ENCODE measurements at regions not wholly inside any gene's neighbourhood (a gene's known extent, or its start where the extent isn't known, plus 50 kb on each side); places are given as distances from the start of the nearest gene placed in this dataset.
A peak's percentile ranks its signal among the peaks of the same experiment; 100 is the strongest.

- Histone ChIP-seq H3K4me3 (ENCODE audit: low read depth, low read length) (no peak overlapping the region), H3K27me3 (replicated peaks) (no peaks in the 10 kb centered on the region), H3K36me3 (replicated peaks) (no peaks in the 10 kb centered on the region), H3K27ac (no peak overlapping the region)
- TF ChIP-seq, protein P1, sequence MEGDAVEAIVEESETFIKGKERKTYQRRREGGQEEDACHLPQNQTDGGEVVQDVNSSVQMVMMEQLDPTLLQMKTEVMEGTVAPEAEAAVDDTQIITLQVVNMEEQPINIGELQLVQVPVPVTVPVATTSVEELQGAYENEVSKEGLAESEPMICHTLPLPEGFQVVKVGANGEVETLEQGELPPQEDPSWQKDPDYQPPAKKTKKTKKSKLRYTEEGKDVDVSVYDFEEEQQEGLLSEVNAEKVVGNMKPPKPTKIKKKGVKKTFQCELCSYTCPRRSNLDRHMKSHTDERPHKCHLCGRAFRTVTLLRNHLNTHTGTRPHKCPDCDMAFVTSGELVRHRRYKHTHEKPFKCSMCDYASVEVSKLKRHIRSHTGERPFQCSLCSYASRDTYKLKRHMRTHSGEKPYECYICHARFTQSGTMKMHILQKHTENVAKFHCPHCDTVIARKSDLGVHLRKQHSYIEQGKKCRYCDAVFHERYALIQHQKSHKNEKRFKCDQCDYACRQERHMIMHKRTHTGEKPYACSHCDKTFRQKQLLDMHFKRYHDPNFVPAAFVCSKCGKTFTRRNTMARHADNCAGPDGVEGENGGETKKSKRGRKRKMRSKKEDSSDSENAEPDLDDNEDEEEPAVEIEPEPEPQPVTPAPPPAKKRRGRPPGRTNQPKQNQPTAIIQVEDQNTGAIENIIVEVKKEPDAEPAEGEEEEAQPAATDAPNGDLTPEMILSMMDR (IDR thresholded peaks at IDR 0.05; ENCODE audit: low read depth, low read length, missing control alignments), result peak; percentile 34
- DNase-seq, result no peak
- in situ Hi-C loops (cut with HindIII; ENCODE audit: low pct_ligation_motif_present, low sequenced_read_pairs), result no loop called here
Observed at GRCh38 chr18:10194592-10194991, 259.8 kb upstream of the APCDD1 start.

DNA sequence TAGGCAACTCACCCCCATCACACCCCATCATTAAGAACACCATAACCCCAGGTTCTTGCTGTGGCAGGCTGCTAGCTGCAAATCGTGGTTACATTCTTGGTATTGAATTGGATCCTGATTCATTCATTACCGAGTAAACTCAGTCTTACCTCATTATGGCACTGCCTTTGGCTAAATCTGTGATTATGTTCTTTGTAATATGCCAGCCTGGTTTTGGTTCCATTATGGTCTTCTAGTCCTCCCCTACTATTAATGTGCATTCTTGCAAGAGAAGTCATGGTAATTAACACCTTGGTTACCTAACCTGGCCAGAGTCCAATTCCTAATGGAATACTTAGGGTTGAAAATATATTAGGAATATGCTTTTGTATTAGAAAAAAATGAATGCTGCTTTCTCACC lies 258.9 kb upstream of the APCDD1 start:
- Histone ChIP-seq H3K36me3 (replicated peaks) (no peaks in the 10 kb centered on the region), H3K27me3 (replicated peaks) (no peaks in the 10 kb centered on the region), H3K4me3 (ENCODE audit: low read depth, low read length) (no peak overlapping the region), H3K27ac (no peak overlapping the region)
- DNase-seq, result no peak
- TF ChIP-seq, protein P1 (IDR thresholded peaks at IDR 0.05; ENCODE audit: low read depth, low read length, missing control alignments), result no peak
- in situ Hi-C loops (cut with HindIII; ENCODE audit: low pct_ligation_motif_present, low sequenced_read_pairs), result no loop called here

GRCh38 chr18:10197097-10197496 lies 257.3 kb upstream of the APCDD1 start:
- TF ChIP-seq, protein P1 (IDR thresholded peaks at IDR 0.05; ENCODE audit: low read depth, low read length, missing control alignments), result no peak
- Histone ChIP-seq H3K36me3 (replicated peaks) (no peaks in the 10 kb centered on the region), H3K4me3 (ENCODE audit: low read depth, low read length) (no peak overlapping the region), H3K27me3 (replicated peaks) (no peaks in the 10 kb centered on the region), H3K27ac (no peak overlapping the region)
- no peak for DNase-seq
- in situ Hi-C loops (cut with HindIII; ENCODE audit: low pct_ligation_motif_present, low sequenced_read_pairs), result no loop called here

GRCh38 chr18:10201226-10201625 lies 253.2 kb upstream of the APCDD1 start:
- in situ Hi-C loops (cut with HindIII; ENCODE audit: low pct_ligation_motif_present, low sequenced_read_pairs), result no loop called here
- TF ChIP-seq, protein P1 (IDR thresholded peaks at IDR 0.05; ENCODE audit: low read depth, low read length, missing control alignments), result no peak
- DNase-seq, result no peak
- H3K4me3 ChIP-seq (ENCODE audit: low read depth, low read length), result no peak overlapping the region
- H3K27me3 ChIP-seq (replicated peaks), result no peaks in the 10 kb centered on the region
- H3K36me3 ChIP-seq (replicated peaks), result no peaks in the 10 kb centered on the region
- H3K27ac ChIP-seq, result no peak overlapping the region

GRCh38 chr18:10201659-10202058 lies 252.8 kb upstream of the APCDD1 start:
- Histone ChIP-seq H3K4me3 (ENCODE audit: low read depth, low read length) (no peak overlapping the region), H3K36me3 (replicated peaks) (no peaks in the 10 kb centered on the region), H3K27ac (no peak overlapping the region), H3K27me3 (replicated peaks) (no peaks in the 10 kb centered on the region)
- no peak for DNase-seq
- in situ Hi-C loops (cut with HindIII; ENCODE audit: low pct_ligation_motif_present, low sequenced_read_pairs), result no loop called here
- TF ChIP-seq, protein P1 (IDR thresholded peaks at IDR 0.05; ENCODE audit: low read depth, low read length, missing control alignments), result no peak

DNA sequence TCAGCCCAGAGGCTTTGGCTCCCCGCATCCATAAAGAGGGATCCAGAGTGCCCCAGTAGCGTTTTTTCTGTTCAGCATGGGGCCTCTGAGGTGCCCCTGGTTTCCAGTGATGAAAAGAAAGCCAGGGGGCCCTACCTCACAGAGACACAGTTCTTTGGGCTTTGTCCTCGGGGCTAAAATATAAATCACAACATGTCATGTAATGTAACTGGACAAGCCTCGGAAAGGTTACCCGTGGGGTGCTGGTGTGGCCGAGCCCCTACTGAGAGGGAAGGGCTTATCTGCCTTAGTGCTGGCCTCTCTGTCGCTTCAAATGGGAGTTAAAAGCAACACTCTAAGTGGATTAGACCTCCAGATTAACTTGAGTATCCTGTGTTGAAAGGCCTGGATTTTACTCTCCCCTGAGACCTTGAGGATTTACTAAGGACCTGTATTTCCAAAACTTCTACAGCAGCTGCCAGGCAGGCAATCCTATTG lies 251.6 kb upstream of the APCDD1 start:
- in situ Hi-C loops (cut with HindIII; ENCODE audit: low pct_ligation_motif_present, low sequenced_read_pairs), result no loop called here
- Histone ChIP-seq H3K36me3 (replicated peaks) (no peaks in the 10 kb centered on the region), H3K27ac (no peak overlapping the region), H3K4me3 (ENCODE audit: low read depth, low read length) (no peak overlapping the region), H3K27me3 (replicated peaks) (no peaks in the 10 kb centered on the region)
- TF ChIP-seq, protein P1 (IDR thresholded peaks at IDR 0.05; ENCODE audit: low read depth, low read length, missing control alignments), result no peak
- no peak for DNase-seq

Measured in brain microvascular endothelial cell (primary cell).